ENCODE measurements at regions not wholly inside any gene's neighbourhood (a gene's known extent, or its start where the extent isn't known, plus 50 kb on each side); places are given as distances from the start of the nearest gene placed in this dataset.

GRCh38 chr2:457262-457661 lies 169.4 kb upstream of the ALKAL2 start:
- no peak overlapping the region for H3K4me3 ChIP-seq (replicated peaks; ENCODE audit: low read depth, low read length)
- TF ChIP-seq, protein P1, sequence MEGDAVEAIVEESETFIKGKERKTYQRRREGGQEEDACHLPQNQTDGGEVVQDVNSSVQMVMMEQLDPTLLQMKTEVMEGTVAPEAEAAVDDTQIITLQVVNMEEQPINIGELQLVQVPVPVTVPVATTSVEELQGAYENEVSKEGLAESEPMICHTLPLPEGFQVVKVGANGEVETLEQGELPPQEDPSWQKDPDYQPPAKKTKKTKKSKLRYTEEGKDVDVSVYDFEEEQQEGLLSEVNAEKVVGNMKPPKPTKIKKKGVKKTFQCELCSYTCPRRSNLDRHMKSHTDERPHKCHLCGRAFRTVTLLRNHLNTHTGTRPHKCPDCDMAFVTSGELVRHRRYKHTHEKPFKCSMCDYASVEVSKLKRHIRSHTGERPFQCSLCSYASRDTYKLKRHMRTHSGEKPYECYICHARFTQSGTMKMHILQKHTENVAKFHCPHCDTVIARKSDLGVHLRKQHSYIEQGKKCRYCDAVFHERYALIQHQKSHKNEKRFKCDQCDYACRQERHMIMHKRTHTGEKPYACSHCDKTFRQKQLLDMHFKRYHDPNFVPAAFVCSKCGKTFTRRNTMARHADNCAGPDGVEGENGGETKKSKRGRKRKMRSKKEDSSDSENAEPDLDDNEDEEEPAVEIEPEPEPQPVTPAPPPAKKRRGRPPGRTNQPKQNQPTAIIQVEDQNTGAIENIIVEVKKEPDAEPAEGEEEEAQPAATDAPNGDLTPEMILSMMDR (IDR thresholded peaks at IDR 0.05; ENCODE audit: low read depth, low read length, missing control alignments) = no peak
- no peak for DNase-seq (ENCODE audit: extremely low read depth, low read depth)

- TF ChIP-seq, protein P1 (IDR thresholded peaks at IDR 0.05; ENCODE audit: low read depth, low read length, missing control alignments) = no peak
- no peak for DNase-seq (ENCODE audit: extremely low read depth, low read depth)
- H3K4me3 ChIP-seq (replicated peaks; ENCODE audit: low read depth, low read length) = no peak overlapping the region
These were observed 168.0 kb upstream of the ALKAL2 start for GRCh38 chr2:455913-456312.

GRCh38 chr2:455015-455705 lies 167.3 kb upstream of the ALKAL2 start:
- TF ChIP-seq, protein P1 (IDR thresholded peaks at IDR 0.05; ENCODE audit: low read depth, low read length, missing control alignments) = no peak
- no peak overlapping the region for H3K4me3 ChIP-seq (replicated peaks; ENCODE audit: low read depth, low read length)
- DNase-seq (ENCODE audit: extremely low read depth, low read depth) = no peak

- TF ChIP-seq, protein P1 (IDR thresholded peaks at IDR 0.05; ENCODE audit: low read depth, low read length, missing control alignments) = no peak
- DNase-seq (ENCODE audit: extremely low read depth, low read depth) = no peak
- no peak overlapping the region for H3K4me3 ChIP-seq (replicated peaks; ENCODE audit: low read depth, low read length)
These were observed 165.2 kb upstream of the ALKAL2 start for GRCh38 chr2:453132-453531.

- DNase-seq (ENCODE audit: extremely low read depth, low read depth) = no peak
- TF ChIP-seq, protein P1 (IDR thresholded peaks at IDR 0.05; ENCODE audit: low read depth, low read length, missing control alignments) = no peak
- no peak overlapping the region for H3K4me3 ChIP-seq (replicated peaks; ENCODE audit: low read depth, low read length)
These were observed 163.6 kb upstream of the ALKAL2 start for GRCh38 chr2:451495-451894.

DNA sequence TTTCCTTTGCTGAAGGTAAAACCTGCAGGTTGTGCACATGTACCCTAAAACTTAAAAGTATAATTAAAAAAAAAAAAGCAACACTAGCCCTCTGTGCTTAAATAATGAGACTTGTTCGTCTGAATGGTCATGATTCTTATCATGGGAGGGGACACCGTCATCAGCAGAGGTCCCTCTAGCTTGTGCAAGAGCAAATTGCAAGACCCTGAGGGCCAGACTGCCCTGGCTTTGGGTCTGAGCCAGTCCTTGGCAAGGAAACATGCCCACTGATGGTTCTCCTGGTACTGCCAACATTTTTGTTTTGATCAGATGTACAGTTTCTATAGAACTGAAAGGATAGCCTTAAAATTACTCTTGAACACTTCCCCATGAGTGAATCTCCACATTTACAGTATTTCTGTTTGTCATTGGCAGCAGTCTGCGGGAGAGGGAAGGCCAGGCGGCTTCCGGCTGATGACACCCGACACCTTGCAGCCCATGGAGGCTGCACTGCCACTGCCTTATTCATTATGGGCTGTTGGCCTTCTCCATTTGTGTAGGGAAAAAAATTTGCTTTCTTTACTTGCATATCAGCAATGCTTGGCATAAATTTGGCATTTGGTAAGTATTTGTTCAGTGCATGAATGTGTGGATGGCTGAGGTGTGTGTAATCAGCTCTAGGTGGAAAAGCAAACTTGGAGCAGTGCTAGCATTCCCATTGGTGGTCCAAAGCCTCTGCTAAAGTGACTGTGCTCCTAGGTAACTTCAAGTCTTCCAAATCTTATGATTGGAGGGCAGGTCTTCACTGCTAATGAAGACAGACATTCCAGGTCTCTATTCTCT lies 161.6 kb upstream of the ALKAL2 start:
- TF ChIP-seq, protein P1 (IDR thresholded peaks at IDR 0.05; ENCODE audit: low read depth, low read length, missing control alignments) = no peak
- no peak for DNase-seq (ENCODE audit: extremely low read depth, low read depth)
- H3K4me3 ChIP-seq (replicated peaks; ENCODE audit: low read depth, low read length) = no peak overlapping the region
